ENCODE measurements at regions not wholly inside any gene's neighbourhood (a gene's known extent, or its start where the extent isn't known, plus 50 kb on each side); places are given as distances from the start of the nearest gene placed in this dataset.
A peak's percentile ranks its signal among the peaks of the same experiment; 100 is the strongest.

DNA sequence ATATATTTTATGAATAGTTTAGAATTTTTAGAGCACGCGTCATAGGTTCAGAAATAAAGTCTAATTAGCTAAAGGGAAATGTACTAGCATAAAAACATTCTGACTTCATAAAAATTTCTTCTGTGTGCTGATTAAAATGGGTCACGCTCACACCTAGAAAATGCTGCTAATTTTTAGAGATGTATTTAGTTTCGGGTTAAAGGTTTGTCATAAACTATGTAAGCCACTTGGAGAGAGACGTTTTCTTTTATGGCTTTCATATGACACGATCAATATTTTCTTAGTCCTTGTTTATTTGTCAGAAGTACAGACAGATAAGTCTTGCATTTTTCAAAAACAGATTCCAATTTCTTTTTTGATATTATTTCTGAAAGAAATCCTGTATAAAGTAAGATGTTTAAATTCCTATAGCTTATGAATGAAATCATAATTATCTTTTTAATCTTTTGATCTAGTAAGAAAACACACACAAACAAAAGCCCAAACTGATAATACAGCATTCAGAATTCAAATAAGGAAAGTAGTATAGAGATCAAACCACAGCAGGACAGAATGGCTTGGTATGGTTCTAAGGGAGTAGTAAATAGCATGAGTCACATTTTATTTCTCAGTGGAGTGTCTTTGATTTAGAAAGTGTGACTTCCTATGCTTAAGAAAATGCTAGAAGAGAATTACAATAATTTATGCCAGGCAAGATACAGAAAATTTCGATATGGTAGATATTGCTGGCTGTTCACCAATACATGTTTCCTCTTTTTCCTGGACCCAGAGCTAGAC lies 236.6 kb downstream of the GPD2 start:
- Histone ChIP-seq H3K9me3 (ENCODE audit: insufficient read depth, low read depth, low read length) (peaks cover 11% of the 10 kb centered on the region), H3K4me3 (ENCODE audit: low read length) (no peak overlapping the region), H3K36me3 (ENCODE audit: insufficient read depth, low read length) (no peaks in the 10 kb centered on the region), H3K4me1 (ENCODE audit: insufficient read depth, low read length) (peaks cover 25% of the 10 kb centered on the region), H3K9ac (ENCODE audit: low read depth, low read length) (no peak overlapping the region), H3K27me3 (ENCODE audit: insufficient read depth, low read length) (no peaks in the 10 kb centered on the region), H3K27ac (ENCODE audit: low read depth, low read length) (no peak overlapping the region)
- WGBS: 95% methylated on average over 5 of the region's 7 CpGs

GRCh38 chr2:156673333-156673615 lies 237.1 kb downstream of the GPD2 start:
- Histone ChIP-seq H3K27ac (ENCODE audit: low read depth, low read length) (no peak overlapping the region), H3K4me3 (ENCODE audit: low read length) (no peak overlapping the region)
- 91% methylated on average over 1 of the region's 2 CpGs for WGBS

GRCh38 chr2:156673981-156674380 lies 237.8 kb downstream of the GPD2 start:
- 84% methylated on average over 2 of the region's 2 CpGs for WGBS

More at GRCh38 chr2:156673333-156673615, 237.1 kb downstream of the GPD2 start:
- no peaks in the 10 kb centered on the region for H3K27me3 ChIP-seq (ENCODE audit: insufficient read depth, low read length)
- no peaks in the 10 kb centered on the region for H3K36me3 ChIP-seq (ENCODE audit: insufficient read depth, low read length)
- H3K9ac ChIP-seq (ENCODE audit: low read depth, low read length): no peak overlapping the region
- H3K9me3 ChIP-seq (ENCODE audit: insufficient read depth, low read depth, low read length): peaks cover 5% of the 10 kb centered on the region
- H3K4me1 ChIP-seq (ENCODE audit: insufficient read depth, low read length): peaks cover 25% of the 10 kb centered on the region

DNA sequence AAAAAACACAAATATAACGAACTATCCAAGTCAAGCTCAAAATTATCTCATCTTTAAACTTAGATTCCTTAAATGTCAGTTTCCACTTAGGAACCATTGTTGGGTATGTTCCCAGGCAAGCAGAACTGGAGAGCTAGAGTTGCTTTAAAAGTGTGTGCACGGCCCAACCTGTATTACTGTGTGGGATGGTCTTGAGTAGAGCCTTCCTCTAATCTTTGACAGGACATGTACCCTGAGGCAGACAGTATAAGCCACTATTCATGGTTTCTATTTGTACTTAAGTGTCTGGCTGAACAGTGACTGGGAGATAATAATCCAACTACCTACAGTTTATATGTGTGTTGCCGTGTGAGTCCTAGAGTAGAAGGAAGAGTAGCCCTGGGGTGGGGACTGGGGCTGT lies 239.7 kb downstream of the GPD2 start:
- 92% methylated on average over 3 of the region's 3 CpGs for WGBS
- H3K4me3 ChIP-seq (ENCODE audit: low read length): no peak overlapping the region
- H3K9me3 ChIP-seq (ENCODE audit: insufficient read depth, low read depth, low read length): no peaks in the 10 kb centered on the region
- H3K27ac ChIP-seq (ENCODE audit: low read depth, low read length): no peak overlapping the region
- peaks cover 25% of the 10 kb centered on the region for H3K4me1 ChIP-seq (ENCODE audit: insufficient read depth, low read length)
- no peak overlapping the region for H3K9ac ChIP-seq (ENCODE audit: low read depth, low read length)
- H3K27me3 ChIP-seq (ENCODE audit: insufficient read depth, low read length): no peaks in the 10 kb centered on the region
- no peaks in the 10 kb centered on the region for H3K36me3 ChIP-seq (ENCODE audit: insufficient read depth, low read length)

More at GRCh38 chr2:156673981-156674380, 237.8 kb downstream of the GPD2 start:
- Histone ChIP-seq H3K4me3 (ENCODE audit: low read length) (no peak overlapping the region), H3K4me1 (ENCODE audit: insufficient read depth, low read length) (peaks cover 25% of the 10 kb centered on the region), H3K27me3 (ENCODE audit: insufficient read depth, low read length) (no peaks in the 10 kb centered on the region), H3K36me3 (ENCODE audit: insufficient read depth, low read length) (no peaks in the 10 kb centered on the region), H3K27ac (ENCODE audit: low read depth, low read length) (no peak overlapping the region), H3K9me3 (ENCODE audit: insufficient read depth, low read depth, low read length) (no peaks in the 10 kb centered on the region), H3K9ac (ENCODE audit: low read depth, low read length) (no peak overlapping the region)

DNA sequence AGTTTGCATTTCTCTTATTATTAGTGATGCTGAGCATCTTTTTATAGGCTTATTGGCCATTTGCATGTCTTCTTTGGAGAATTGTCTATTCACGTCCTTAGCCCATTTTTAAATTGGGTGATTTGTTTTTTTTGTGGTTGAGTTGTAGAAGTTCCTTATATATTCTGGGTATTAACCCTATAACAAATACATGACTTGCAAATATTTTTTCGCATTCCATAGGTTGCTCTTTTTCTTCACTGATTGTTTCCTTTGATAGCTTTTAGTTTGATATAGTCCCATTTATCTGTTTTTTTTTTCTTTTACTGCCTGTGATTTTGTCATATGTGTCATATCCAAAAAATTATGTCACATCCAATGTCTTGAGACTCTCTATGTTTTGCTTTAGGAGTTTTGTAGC lies 243.6 kb downstream of the GPD2 start:
- Histone ChIP-seq H3K4me1 (ENCODE audit: insufficient read depth, low read length) (peaks cover under 1% of the 10 kb centered on the region; the same call in 1 of the 2 replicates), H3K4me3 (ENCODE audit: low read length) (no peak overlapping the region), H3K9me3 (ENCODE audit: insufficient read depth, low read depth, low read length) (no peaks in the 10 kb centered on the region), H3K27ac (ENCODE audit: low read depth, low read length) (no peak overlapping the region), H3K9ac (ENCODE audit: low read depth, low read length) (no peak overlapping the region), H3K27me3 (ENCODE audit: insufficient read depth, low read length) (no peaks in the 10 kb centered on the region), H3K36me3 (ENCODE audit: insufficient read depth, low read length) (no peaks in the 10 kb centered on the region)
- 100% methylated on average over 1 of the region's 2 CpGs for WGBS

- H3K27me3 ChIP-seq (ENCODE audit: insufficient read depth, low read length): no peaks in the 10 kb centered on the region
- H3K36me3 ChIP-seq (ENCODE audit: insufficient read depth, low read length): no peaks in the 10 kb centered on the region
- H3K4me1 ChIP-seq (ENCODE audit: insufficient read depth, low read length): peaks cover 5% of the 10 kb centered on the region; the same call in 1 of the 2 replicates
- H3K9ac ChIP-seq (ENCODE audit: low read depth, low read length): no peak overlapping the region
- no peaks in the 10 kb centered on the region for H3K9me3 ChIP-seq (ENCODE audit: insufficient read depth, low read depth, low read length)
- no CpG with 5 or more reads among the region's 2 CpGs for WGBS
- H3K4me3 ChIP-seq (ENCODE audit: low read length): no peak overlapping the region
- no peak overlapping the region for H3K27ac ChIP-seq (ENCODE audit: low read depth, low read length)
Observed at GRCh38 chr2:156680266-156680665, 244.1 kb downstream of the GPD2 start.

GRCh38 chr2:156687126-156687525 lies 250.9 kb downstream of the GPD2 start:
- H3K27me3 ChIP-seq (ENCODE audit: insufficient read depth, low read length): no peaks in the 10 kb centered on the region

DNA sequence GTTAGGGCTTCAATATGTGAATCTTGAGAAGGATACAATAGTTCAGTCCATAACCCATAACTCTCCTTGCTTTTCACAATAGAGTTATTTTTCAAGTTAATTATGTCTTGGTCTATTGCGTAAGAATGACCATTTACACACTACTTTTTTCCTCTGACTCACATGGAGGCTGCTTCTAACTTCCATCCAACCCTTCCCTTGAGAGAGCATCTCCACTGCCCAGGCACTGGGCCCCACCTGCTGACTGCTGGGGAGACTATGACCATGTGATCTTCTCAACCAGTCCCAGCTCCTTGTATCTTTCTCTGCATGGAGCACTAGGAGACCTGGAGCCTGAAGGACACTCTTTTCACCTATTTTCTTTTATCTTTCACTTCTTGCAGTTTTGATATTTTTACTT lies 251.5 kb downstream of the GPD2 start:
- 100% methylated on average over 1 of the region's 1 CpG for WGBS
- H3K4me3 ChIP-seq (ENCODE audit: low read length): no peak overlapping the region
- H3K4me1 ChIP-seq (ENCODE audit: insufficient read depth, low read length): peaks cover 5% of the 10 kb centered on the region; the same call in 1 of the 2 replicates
- no peaks in the 10 kb centered on the region for H3K9me3 ChIP-seq (ENCODE audit: insufficient read depth, low read depth, low read length)
- no peak overlapping the region for H3K27ac ChIP-seq (ENCODE audit: low read depth, low read length)
- H3K27me3 ChIP-seq (ENCODE audit: insufficient read depth, low read length): no peaks in the 10 kb centered on the region
- H3K9ac ChIP-seq (ENCODE audit: low read depth, low read length): no peak overlapping the region
- no peaks in the 10 kb centered on the region for H3K36me3 ChIP-seq (ENCODE audit: insufficient read depth, low read length)

More at GRCh38 chr2:156687126-156687525, 250.9 kb downstream of the GPD2 start:
- peaks cover 5% of the 10 kb centered on the region; the same call in 1 of the 2 replicates for H3K4me1 ChIP-seq (ENCODE audit: insufficient read depth, low read length)
- H3K4me3 ChIP-seq (ENCODE audit: low read length): no peak overlapping the region
- H3K9ac ChIP-seq (ENCODE audit: low read depth, low read length): no peak overlapping the region
- H3K36me3 ChIP-seq (ENCODE audit: insufficient read depth, low read length): no peaks in the 10 kb centered on the region
- no peaks in the 10 kb centered on the region for H3K9me3 ChIP-seq (ENCODE audit: insufficient read depth, low read depth, low read length)
- H3K27ac ChIP-seq (ENCODE audit: low read depth, low read length): no peak overlapping the region

GRCh38 chr2:156689939-156690338 lies 253.8 kb downstream of the GPD2 start:
- H3K9ac ChIP-seq (ENCODE audit: low read depth, low read length): no peak overlapping the region
- no peak overlapping the region for H3K27ac ChIP-seq (ENCODE audit: low read depth, low read length)
- H3K27me3 ChIP-seq (ENCODE audit: insufficient read depth, low read length): no peaks in the 10 kb centered on the region
- 91% methylated on average over 1 of the region's 1 CpG for WGBS
- H3K4me1 ChIP-seq (ENCODE audit: insufficient read depth, low read length): peaks cover 13% of the 10 kb centered on the region
- H3K9me3 ChIP-seq (ENCODE audit: insufficient read depth, low read depth, low read length): no peaks in the 10 kb centered on the region
- H3K36me3 ChIP-seq (ENCODE audit: insufficient read depth, low read length): no peaks in the 10 kb centered on the region
- no peak overlapping the region for H3K4me3 ChIP-seq (ENCODE audit: low read length)

GRCh38 chr2:156691014-156691413 lies 254.8 kb downstream of the GPD2 start:
- H3K9ac ChIP-seq (ENCODE audit: low read depth, low read length): no peak overlapping the region
- no peaks in the 10 kb centered on the region for H3K27me3 ChIP-seq (ENCODE audit: insufficient read depth, low read length)
- no peaks in the 10 kb centered on the region for H3K9me3 ChIP-seq (ENCODE audit: insufficient read depth, low read depth, low read length)
- 85% methylated on average over 1 of the region's 1 CpG for WGBS
- H3K4me3 ChIP-seq (ENCODE audit: low read length): no peak overlapping the region
- no peaks in the 10 kb centered on the region for H3K36me3 ChIP-seq (ENCODE audit: insufficient read depth, low read length)
- H3K27ac ChIP-seq (ENCODE audit: low read depth, low read length): no peak overlapping the region
- H3K4me1 ChIP-seq (ENCODE audit: insufficient read depth, low read length): peaks cover 14% of the 10 kb centered on the region; the same call in 1 of the 2 replicates

- Histone ChIP-seq H3K27me3 (ENCODE audit: insufficient read depth, low read length) (no peaks in the 10 kb centered on the region), H3K9me3 (ENCODE audit: insufficient read depth, low read depth, low read length) (no peaks in the 10 kb centered on the region), H3K4me3 (ENCODE audit: low read length) (no peak overlapping the region), H3K27ac (ENCODE audit: low read depth, low read length) (no peak overlapping the region), H3K4me1 (ENCODE audit: insufficient read depth, low read length) (peaks cover 19% of the 10 kb centered on the region), H3K36me3 (ENCODE audit: insufficient read depth, low read length) (no peaks in the 10 kb centered on the region), H3K9ac (ENCODE audit: low read depth, low read length) (no peak overlapping the region)
- WGBS: 90% methylated on average over 4 of the region's 4 CpGs
Observed at GRCh38 chr2:156695020-156695419, 258.8 kb downstream of the GPD2 start.

DNA sequence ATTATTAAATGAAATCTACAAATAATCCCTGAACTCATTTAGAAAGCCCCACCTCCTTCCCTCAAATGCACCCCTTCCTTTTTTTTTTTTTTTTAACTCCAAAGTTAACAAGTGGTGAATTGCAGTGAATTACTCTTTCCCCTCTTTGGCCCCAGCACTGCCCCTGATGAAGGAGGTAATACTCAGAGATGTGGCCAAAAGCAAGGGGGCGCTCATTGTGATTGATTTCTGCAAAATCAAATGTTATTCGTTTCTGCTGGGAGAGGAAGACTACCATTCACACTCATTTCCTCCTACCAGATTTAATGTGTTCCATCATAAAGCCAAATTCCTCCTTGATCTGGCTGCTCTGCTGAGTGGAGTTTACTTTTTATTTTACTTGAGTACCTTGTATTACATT lies 259.4 kb downstream of the GPD2 start:
- Histone ChIP-seq H3K9ac (ENCODE audit: low read depth, low read length) (no peak overlapping the region), H3K4me1 (ENCODE audit: insufficient read depth, low read length) (peaks cover 25% of the 10 kb centered on the region), H3K4me3 (ENCODE audit: low read length) (no peak overlapping the region), H3K9me3 (ENCODE audit: insufficient read depth, low read depth, low read length) (no peaks in the 10 kb centered on the region), H3K27ac (ENCODE audit: low read depth, low read length) (peak overlapping the region; percentile 26; the same call in 1 of the 2 replicates), H3K36me3 (ENCODE audit: insufficient read depth, low read length) (no peaks in the 10 kb centered on the region), H3K27me3 (ENCODE audit: insufficient read depth, low read length) (no peaks in the 10 kb centered on the region)
- 89% methylated on average over 2 of the region's 2 CpGs for WGBS

Data from HUES64 (cell line).